ENCODE measurements at regions not wholly inside any gene's neighbourhood (a gene's known extent, or its start where the extent isn't known, plus 50 kb on each side); places are given as distances from the start of the nearest gene placed in this dataset.

DNA sequence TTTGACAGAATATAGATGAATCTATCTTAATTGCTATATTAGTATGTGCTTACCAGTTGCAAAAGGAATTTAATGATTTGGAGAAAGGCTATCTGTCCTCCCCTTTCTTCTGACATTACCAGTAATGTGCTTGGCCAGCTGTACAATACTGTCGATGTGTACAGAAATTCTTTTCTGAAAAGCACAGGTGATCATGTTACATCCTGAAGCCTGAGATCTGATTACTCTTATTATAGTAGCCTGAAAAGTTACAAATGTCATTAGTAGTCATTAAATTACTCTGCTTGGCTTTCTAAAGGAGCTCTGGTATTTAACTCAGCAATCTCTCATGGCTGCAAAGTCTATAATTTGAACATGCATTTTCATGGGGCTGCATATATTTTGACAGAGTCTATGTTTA, 209.8 kb downstream of the PTPRC start:
- Histone ChIP-seq H3K4me3 (ENCODE audit: low read depth in 2 of 2, low read length in 2 of 2) (no peak overlapping the region), H3K27me3 (ENCODE audit: control insufficient read depth, insufficient read depth, low read length) (no peaks in the 10 kb centered on the region), H3K27ac (ENCODE audit: low read length) (no peak overlapping the region), H3K4me1 (ENCODE audit: control insufficient read depth, insufficient read depth, low read length) (no peaks in the 10 kb centered on the region), H3K9me3 (ENCODE audit: control insufficient read depth, insufficient read depth, low read depth, low read length) (no peaks in the 10 kb centered on the region), H3K36me3 (ENCODE audit: control insufficient read depth, insufficient read depth, low read length) (no peaks in the 10 kb centered on the region)
- ATAC-seq (no peak), DNase-seq (ENCODE audit: low read depth, low spot score) (no peak)
- in situ Hi-C loops (cut with HindIII; ENCODE audit: low pct_unique_long_range_greater_than_20kb, low sequenced_read_pairs) = no loop called here
- ChIA-PET CTCF (no interaction called here), POLR2A (no interaction called here)
- no TSS peak for BruUV-seq (replicated peaks)
- TF ChIP-seq, protein P1, sequence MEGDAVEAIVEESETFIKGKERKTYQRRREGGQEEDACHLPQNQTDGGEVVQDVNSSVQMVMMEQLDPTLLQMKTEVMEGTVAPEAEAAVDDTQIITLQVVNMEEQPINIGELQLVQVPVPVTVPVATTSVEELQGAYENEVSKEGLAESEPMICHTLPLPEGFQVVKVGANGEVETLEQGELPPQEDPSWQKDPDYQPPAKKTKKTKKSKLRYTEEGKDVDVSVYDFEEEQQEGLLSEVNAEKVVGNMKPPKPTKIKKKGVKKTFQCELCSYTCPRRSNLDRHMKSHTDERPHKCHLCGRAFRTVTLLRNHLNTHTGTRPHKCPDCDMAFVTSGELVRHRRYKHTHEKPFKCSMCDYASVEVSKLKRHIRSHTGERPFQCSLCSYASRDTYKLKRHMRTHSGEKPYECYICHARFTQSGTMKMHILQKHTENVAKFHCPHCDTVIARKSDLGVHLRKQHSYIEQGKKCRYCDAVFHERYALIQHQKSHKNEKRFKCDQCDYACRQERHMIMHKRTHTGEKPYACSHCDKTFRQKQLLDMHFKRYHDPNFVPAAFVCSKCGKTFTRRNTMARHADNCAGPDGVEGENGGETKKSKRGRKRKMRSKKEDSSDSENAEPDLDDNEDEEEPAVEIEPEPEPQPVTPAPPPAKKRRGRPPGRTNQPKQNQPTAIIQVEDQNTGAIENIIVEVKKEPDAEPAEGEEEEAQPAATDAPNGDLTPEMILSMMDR (IDR thresholded peaks at IDR 0.05) = no peak
- no peak for TF ChIP-seq TCF7L2 (IDR thresholded peaks at IDR 0.05; ENCODE audit: low read depth, low read length)
- TF ChIP-seq, protein P2, sequence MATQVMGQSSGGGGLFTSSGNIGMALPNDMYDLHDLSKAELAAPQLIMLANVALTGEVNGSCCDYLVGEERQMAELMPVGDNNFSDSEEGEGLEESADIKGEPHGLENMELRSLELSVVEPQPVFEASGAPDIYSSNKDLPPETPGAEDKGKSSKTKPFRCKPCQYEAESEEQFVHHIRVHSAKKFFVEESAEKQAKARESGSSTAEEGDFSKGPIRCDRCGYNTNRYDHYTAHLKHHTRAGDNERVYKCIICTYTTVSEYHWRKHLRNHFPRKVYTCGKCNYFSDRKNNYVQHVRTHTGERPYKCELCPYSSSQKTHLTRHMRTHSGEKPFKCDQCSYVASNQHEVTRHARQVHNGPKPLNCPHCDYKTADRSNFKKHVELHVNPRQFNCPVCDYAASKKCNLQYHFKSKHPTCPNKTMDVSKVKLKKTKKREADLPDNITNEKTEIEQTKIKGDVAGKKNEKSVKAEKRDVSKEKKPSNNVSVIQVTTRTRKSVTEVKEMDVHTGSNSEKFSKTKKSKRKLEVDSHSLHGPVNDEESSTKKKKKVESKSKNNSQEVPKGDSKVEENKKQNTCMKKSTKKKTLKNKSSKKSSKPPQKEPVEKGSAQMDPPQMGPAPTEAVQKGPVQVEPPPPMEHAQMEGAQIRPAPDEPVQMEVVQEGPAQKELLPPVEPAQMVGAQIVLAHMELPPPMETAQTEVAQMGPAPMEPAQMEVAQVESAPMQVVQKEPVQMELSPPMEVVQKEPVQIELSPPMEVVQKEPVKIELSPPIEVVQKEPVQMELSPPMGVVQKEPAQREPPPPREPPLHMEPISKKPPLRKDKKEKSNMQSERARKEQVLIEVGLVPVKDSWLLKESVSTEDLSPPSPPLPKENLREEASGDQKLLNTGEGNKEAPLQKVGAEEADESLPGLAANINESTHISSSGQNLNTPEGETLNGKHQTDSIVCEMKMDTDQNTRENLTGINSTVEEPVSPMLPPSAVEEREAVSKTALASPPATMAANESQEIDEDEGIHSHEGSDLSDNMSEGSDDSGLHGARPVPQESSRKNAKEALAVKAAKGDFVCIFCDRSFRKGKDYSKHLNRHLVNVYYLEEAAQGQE (IDR thresholded peaks at IDR 0.05; ENCODE audit: insufficient read depth in 1 of 2, low read depth in 2 of 2, low read length in 1 of 2) = no peak
- TF ChIP-seq POLR2AphosphoS5 (IDR thresholded peaks at IDR 0.05; ENCODE audit: low read depth, low read length) = no peak
- no peak for TF ChIP-seq SIN3A (IDR thresholded peaks at IDR 0.05; ENCODE audit: borderline replicate concordance, insufficient read depth, low read depth, low read length)
- intact Hi-C loops (cut with micrococcal nuclease; ENCODE audit: unreplicated experiment) = no loop called here

GRCh38 chr1:198849093-198849492, 210.3 kb downstream of the PTPRC start:
- in situ Hi-C loops (cut with HindIII; ENCODE audit: low pct_unique_long_range_greater_than_20kb, low sequenced_read_pairs) = no loop called here
- POLR2A ChIA-PET = no interaction called here

More at GRCh38 chr1:198849093-198849492, 210.3 kb downstream of the PTPRC start:
- Histone ChIP-seq H3K9me3 (ENCODE audit: control insufficient read depth, insufficient read depth, low read depth, low read length) (no peaks in the 10 kb centered on the region), H3K36me3 (ENCODE audit: control insufficient read depth, insufficient read depth, low read length) (no peaks in the 10 kb centered on the region), H3K27ac (ENCODE audit: low read length) (no peak overlapping the region), H3K4me3 (ENCODE audit: low read depth in 2 of 2, low read length in 2 of 2) (no peak overlapping the region), H3K4me1 (ENCODE audit: control insufficient read depth, insufficient read depth, low read length) (no peaks in the 10 kb centered on the region), H3K27me3 (ENCODE audit: control insufficient read depth, insufficient read depth, low read length) (no peaks in the 10 kb centered on the region)
- no peak for DNase-seq (ENCODE audit: low read depth, low spot score)
- intact Hi-C loops (cut with micrococcal nuclease; ENCODE audit: unreplicated experiment) = no loop called here
- CTCF ChIA-PET = no interaction called here
- ATAC-seq = no peak
- TF ChIP-seq, protein P2 (IDR thresholded peaks at IDR 0.05; ENCODE audit: insufficient read depth in 1 of 2, low read depth in 2 of 2, low read length in 1 of 2) = no peak
- no peak for TF ChIP-seq POLR2AphosphoS5 (IDR thresholded peaks at IDR 0.05; ENCODE audit: low read depth, low read length)
- TF ChIP-seq TCF7L2 (IDR thresholded peaks at IDR 0.05; ENCODE audit: low read depth, low read length) = no peak
- TF ChIP-seq SIN3A (IDR thresholded peaks at IDR 0.05; ENCODE audit: borderline replicate concordance, insufficient read depth, low read depth, low read length) = no peak
- TF ChIP-seq, protein P1 (IDR thresholded peaks at IDR 0.05) = no peak
- BruUV-seq (replicated peaks) = no TSS peak
